ENCODE measurements at regions not wholly inside any gene's neighbourhood (a gene's known extent, or its start where the extent isn't known, plus 50 kb on each side); places are given as distances from the start of the nearest gene placed in this dataset.

- H3K4me3 ChIP-seq (ENCODE audit: low read depth, low read length) = no peak overlapping the region
- TF ChIP-seq, protein P1, sequence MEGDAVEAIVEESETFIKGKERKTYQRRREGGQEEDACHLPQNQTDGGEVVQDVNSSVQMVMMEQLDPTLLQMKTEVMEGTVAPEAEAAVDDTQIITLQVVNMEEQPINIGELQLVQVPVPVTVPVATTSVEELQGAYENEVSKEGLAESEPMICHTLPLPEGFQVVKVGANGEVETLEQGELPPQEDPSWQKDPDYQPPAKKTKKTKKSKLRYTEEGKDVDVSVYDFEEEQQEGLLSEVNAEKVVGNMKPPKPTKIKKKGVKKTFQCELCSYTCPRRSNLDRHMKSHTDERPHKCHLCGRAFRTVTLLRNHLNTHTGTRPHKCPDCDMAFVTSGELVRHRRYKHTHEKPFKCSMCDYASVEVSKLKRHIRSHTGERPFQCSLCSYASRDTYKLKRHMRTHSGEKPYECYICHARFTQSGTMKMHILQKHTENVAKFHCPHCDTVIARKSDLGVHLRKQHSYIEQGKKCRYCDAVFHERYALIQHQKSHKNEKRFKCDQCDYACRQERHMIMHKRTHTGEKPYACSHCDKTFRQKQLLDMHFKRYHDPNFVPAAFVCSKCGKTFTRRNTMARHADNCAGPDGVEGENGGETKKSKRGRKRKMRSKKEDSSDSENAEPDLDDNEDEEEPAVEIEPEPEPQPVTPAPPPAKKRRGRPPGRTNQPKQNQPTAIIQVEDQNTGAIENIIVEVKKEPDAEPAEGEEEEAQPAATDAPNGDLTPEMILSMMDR (IDR thresholded peaks at IDR 0.05; ENCODE audit: low read depth, low read length, missing control alignments) = no peak
- DNase-seq (ENCODE audit: low read depth) = no peak
These were observed 1241.5 kb upstream of the GBE1 start for GRCh38 chr3:83002869-83003445.

GRCh38 chr3:82999777-83000176, 1238.3 kb upstream of the GBE1 start:
- no peak overlapping the region for H3K4me3 ChIP-seq (ENCODE audit: low read depth, low read length)
- no peak for DNase-seq (ENCODE audit: low read depth)
- TF ChIP-seq, protein P1 (IDR thresholded peaks at IDR 0.05; ENCODE audit: low read depth, low read length, missing control alignments) = no peak

- TF ChIP-seq, protein P1 (IDR thresholded peaks at IDR 0.05; ENCODE audit: low read depth, low read length, missing control alignments) = no peak
- no peak overlapping the region for H3K4me3 ChIP-seq (ENCODE audit: low read depth, low read length)
- DNase-seq (ENCODE audit: low read depth) = no peak
These were observed 1216.9 kb upstream of the GBE1 start for GRCh38 chr3:82978368-82978767.

DNA sequence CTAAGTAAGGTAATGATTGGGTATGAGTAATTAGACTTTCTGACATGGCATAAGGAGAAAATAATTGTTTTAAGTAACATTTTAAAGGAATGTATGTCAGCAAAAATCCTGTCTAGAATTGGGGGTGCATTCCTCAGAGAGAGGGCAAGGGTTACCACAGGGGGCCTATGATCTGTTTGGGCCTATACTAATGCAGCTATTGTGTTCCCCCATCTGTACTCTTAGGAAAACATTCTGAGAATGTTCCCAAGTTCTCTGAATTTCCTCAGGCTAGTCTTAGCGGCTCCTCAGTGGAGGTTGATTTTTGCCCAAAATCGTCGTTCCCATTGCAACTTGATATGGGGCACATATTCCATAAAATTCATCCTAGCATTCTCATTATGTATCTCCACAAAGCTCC, 1216.4 kb upstream of the GBE1 start:
- TF ChIP-seq, protein P1 (IDR thresholded peaks at IDR 0.05; ENCODE audit: low read depth, low read length, missing control alignments) = no peak
- no peak for DNase-seq (ENCODE audit: low read depth)
- H3K4me3 ChIP-seq (ENCODE audit: low read depth, low read length) = no peak overlapping the region

- H3K4me3 ChIP-seq (ENCODE audit: low read depth, low read length) = no peak overlapping the region
- TF ChIP-seq, protein P1 (IDR thresholded peaks at IDR 0.05; ENCODE audit: low read depth, low read length, missing control alignments) = no peak
- no peak for DNase-seq (ENCODE audit: low read depth)
These were observed 1212.3 kb upstream of the GBE1 start for GRCh38 chr3:82973791-82974190.

- no peak overlapping the region for H3K4me3 ChIP-seq (ENCODE audit: low read depth, low read length)
- no peak for DNase-seq (ENCODE audit: low read depth)
- TF ChIP-seq, protein P1 (IDR thresholded peaks at IDR 0.05; ENCODE audit: low read depth, low read length, missing control alignments) = no peak
These were observed 1198.9 kb upstream of the GBE1 start for GRCh38 chr3:82960379-82960778.

GRCh38 chr3:82957696-82958095, 1196.3 kb upstream of the GBE1 start:
- DNase-seq (ENCODE audit: low read depth) = no peak
- no peak overlapping the region for H3K4me3 ChIP-seq (ENCODE audit: low read depth, low read length)
- TF ChIP-seq, protein P1 (IDR thresholded peaks at IDR 0.05; ENCODE audit: low read depth, low read length, missing control alignments) = no peak

Measured in GM12864 (cell line).